OCI-LY1 (cell line): ENCODE measurements at regions not wholly inside any gene's neighbourhood (a gene's known extent, or its start where the extent isn't known, plus 50 kb on each side); places are given as distances from the start of the nearest gene placed in this dataset.

Source experiments
- H2AFZ ChIP-seq: fragments of 200-600 bp; sonication (generic), shearing (Covaris generic); 2 replicates; pipeline ENCODE4 v1.6.0; 2014; ENCODE audit warnings: antibody characterized with exemption, mild to moderate bottlenecking, low read length
- H3F3A ChIP-seq: fragments of 200-600 bp; sonication (generic), shearing (Covaris generic); 2 replicates; pipeline ENCODE4 v1.6.0; 2014; ENCODE audit warnings: mild to moderate bottlenecking, antibody characterized with exemption, low read length, moderate library complexity; ENCODE audit not compliant: insufficient read depth
- H3K27ac ChIP-seq: fragments of 200-600 bp; sonication (generic); 2 replicates; pipeline ENCODE4 v1.5.1; 2014; ENCODE audit warnings: low read length, mixed run types, mild to moderate bottlenecking, low read depth; ENCODE audit not compliant: poor library complexity, severe bottlenecking
- H3K27me3 ChIP-seq: fragments of 200-600 bp; sonication (generic); 2 replicates; pipeline ENCODE4 v1.6.0; 2014; ENCODE audit warnings: antibody characterized with exemption, mild to moderate bottlenecking, low read length, moderate library complexity; ENCODE audit not compliant: insufficient read depth
- H3K36me3 ChIP-seq: fragments of 200-600 bp; sonication (generic); 2 replicates; pipeline ENCODE4 v1.6.1; 2014; ENCODE audit warnings: mild to moderate bottlenecking, antibody characterized with exemption, low read length, moderate library complexity, mixed read lengths; ENCODE audit not compliant: insufficient read depth
- H3K4me1 ChIP-seq: fragments of 200-600 bp; sonication (generic); 2 replicates; pipeline ENCODE4 v1.5.1; 2014; ENCODE audit warnings: mild to moderate bottlenecking, low read length, moderate library complexity; ENCODE audit not compliant: insufficient read depth, severe bottlenecking
- H3K4me2 ChIP-seq: fragments of 200-600 bp; sonication (generic), shearing (Covaris generic); 2 replicates; pipeline ENCODE4 v1.6.1; 2014; ENCODE audit warnings: low read length
- H3K4me3 ChIP-seq: fragments of 200-600 bp; sonication (generic); 2 replicates; pipeline ENCODE4 v1.5.1; 2014; ENCODE audit warnings: low read length, low read depth, mild to moderate bottlenecking, mixed read lengths; ENCODE audit not compliant: poor library complexity, severe bottlenecking
- H3K79me2 ChIP-seq: fragments of 200-600 bp; shearing (Covaris generic); 2 replicates; pipeline ENCODE4 v1.6.1; 2016; ENCODE audit warnings: mixed run types, low read length, mixed read lengths; ENCODE audit not compliant: insufficient read depth
- H3K9ac ChIP-seq: fragments of 200-600 bp; sonication (generic), shearing (Covaris generic); 2 replicates; pipeline ENCODE4 v1.6.1; 2014; ENCODE audit warnings: mild to moderate bottlenecking, low read length, mixed read lengths
- H3K9me2 ChIP-seq: fragments of 200-600 bp; sonication (generic), shearing (Covaris generic); 2 replicates; pipeline ENCODE4 v1.6.1; 2014; ENCODE audit warnings: low read depth, mild to moderate bottlenecking, low read length, mixed read lengths
- H3K9me3 ChIP-seq: fragments of 200-600 bp; shearing (Covaris generic); 2 replicates; pipeline ENCODE4 v1.6.1; 2014; ENCODE audit warnings: low read length, mixed read lengths
- H4K20me1 ChIP-seq: fragments of 200-600 bp; sonication (generic), shearing (Covaris generic); 2 replicates; pipeline ENCODE4 v1.6.0; 2016; ENCODE audit warnings: mild to moderate bottlenecking, low read length; ENCODE audit not compliant: insufficient read depth
- EZH2 ChIP-seq: fragments of 200-600 bp; sonication (generic), shearing (Covaris generic); IDR thresholded peaks from 2 replicates; pipeline ENCODE4 v1.8.0; 2017; ENCODE audit warnings: borderline replicate concordance, mixed run types, mild to moderate bottlenecking, antibody characterized with exemption, low read length, moderate library complexity, mixed read lengths
- TF ChIP-seq, protein P1 (sequence below): fragments of 200-600 bp; sonication (generic), shearing (Covaris generic); IDR thresholded peaks from 2 replicates; pipeline ENCODE4 v1.5.1; 2017; ENCODE audit warnings: mild to moderate bottlenecking, antibody characterized with exemption, low read length, moderate library complexity, mixed read lengths

DNA sequence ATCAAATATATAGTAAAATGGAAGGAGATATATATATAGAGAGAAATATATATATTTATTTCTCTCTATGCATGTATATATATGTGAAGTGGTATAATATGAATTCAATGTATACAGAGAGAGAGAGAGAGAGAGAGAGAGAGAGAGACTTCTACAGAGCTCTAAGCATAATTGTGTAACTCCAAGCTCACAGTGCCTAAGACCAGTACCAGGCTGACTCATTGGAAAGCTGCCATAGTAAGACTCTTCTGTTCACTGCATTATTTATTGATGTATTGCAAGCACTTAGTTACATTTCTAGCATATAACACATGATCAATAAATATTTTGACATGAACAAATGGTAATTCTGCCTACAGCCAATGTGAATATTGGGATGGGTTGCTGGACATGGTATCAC is 1734.7 kb downstream of the SLITRK1 start:
- H3K27me3 ChIP-seq = no peaks in the 10 kb centered on the region
- H4K20me1 ChIP-seq = no peaks in the 10 kb centered on the region
- no peak overlapping the region for H3K4me3 ChIP-seq
- no peaks in the 10 kb centered on the region for H3K36me3 ChIP-seq
- H3K27ac ChIP-seq = no peak overlapping the region
- no peak overlapping the region for H3K9ac ChIP-seq
- TF ChIP-seq, protein P1, sequence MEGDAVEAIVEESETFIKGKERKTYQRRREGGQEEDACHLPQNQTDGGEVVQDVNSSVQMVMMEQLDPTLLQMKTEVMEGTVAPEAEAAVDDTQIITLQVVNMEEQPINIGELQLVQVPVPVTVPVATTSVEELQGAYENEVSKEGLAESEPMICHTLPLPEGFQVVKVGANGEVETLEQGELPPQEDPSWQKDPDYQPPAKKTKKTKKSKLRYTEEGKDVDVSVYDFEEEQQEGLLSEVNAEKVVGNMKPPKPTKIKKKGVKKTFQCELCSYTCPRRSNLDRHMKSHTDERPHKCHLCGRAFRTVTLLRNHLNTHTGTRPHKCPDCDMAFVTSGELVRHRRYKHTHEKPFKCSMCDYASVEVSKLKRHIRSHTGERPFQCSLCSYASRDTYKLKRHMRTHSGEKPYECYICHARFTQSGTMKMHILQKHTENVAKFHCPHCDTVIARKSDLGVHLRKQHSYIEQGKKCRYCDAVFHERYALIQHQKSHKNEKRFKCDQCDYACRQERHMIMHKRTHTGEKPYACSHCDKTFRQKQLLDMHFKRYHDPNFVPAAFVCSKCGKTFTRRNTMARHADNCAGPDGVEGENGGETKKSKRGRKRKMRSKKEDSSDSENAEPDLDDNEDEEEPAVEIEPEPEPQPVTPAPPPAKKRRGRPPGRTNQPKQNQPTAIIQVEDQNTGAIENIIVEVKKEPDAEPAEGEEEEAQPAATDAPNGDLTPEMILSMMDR = no peak
- TF ChIP-seq EZH2 = no peak
- no peak overlapping the region for H3K4me2 ChIP-seq
- H3K9me3 ChIP-seq = no peaks in the 10 kb centered on the region
- no peak overlapping the region for H2AFZ ChIP-seq
- no peaks in the 10 kb centered on the region for H3K79me2 ChIP-seq
- no peaks in the 10 kb centered on the region for H3F3A ChIP-seq
- no peaks in the 10 kb centered on the region for H3K4me1 ChIP-seq
- H3K9me2 ChIP-seq = no peaks in the 10 kb centered on the region

GRCh38 chr13:82136880-82137279 is 1745.4 kb downstream of the SLITRK1 start:
- Histone ChIP-seq H3K79me2 (no peaks in the 10 kb centered on the region), H3K4me2 (no peak overlapping the region), H3F3A (no peaks in the 10 kb centered on the region), H3K4me3 (no peak overlapping the region), H3K9me3 (no peaks in the 10 kb centered on the region), H3K27me3 (no peaks in the 10 kb centered on the region), H2AFZ (no peak overlapping the region), H3K9me2 (no peaks in the 10 kb centered on the region), H3K27ac (no peak overlapping the region), H3K36me3 (no peaks in the 10 kb centered on the region), H3K9ac (no peak overlapping the region), H3K4me1 (no peaks in the 10 kb centered on the region), H4K20me1 (no peaks in the 10 kb centered on the region)
- TF ChIP-seq EZH2 = no peak
- TF ChIP-seq, protein P1 = no peak

DNA sequence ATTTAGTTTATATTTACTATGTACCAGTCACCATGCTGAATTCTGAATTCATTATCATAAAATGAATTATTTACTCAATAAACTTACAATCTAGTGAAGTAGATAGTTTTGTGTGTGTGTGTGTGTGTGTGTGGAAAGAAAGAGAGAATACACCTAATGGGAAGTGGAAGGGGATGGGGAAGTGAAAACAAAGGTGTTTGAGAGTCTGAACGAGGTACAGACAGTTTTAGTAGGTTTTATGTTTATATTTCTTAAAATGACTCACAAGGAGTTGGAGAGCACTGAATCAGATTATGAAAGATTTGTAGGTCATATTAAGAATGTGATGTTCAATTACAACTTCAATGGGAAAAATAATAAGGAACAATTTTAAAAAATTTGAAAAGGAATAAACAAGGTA is 1753.0 kb downstream of the SLITRK1 start:
- no peaks in the 10 kb centered on the region for H3K9me3 ChIP-seq
- no peaks in the 10 kb centered on the region for H3K36me3 ChIP-seq
- no peaks in the 10 kb centered on the region for H4K20me1 ChIP-seq
- no peaks in the 10 kb centered on the region for H3K4me1 ChIP-seq
- TF ChIP-seq EZH2 = no peak
- TF ChIP-seq, protein P1 = no peak
- no peaks in the 10 kb centered on the region for H3K79me2 ChIP-seq
- no peak overlapping the region for H2AFZ ChIP-seq
- no peaks in the 10 kb centered on the region for H3K27me3 ChIP-seq
- H3K4me2 ChIP-seq = no peak overlapping the region
- no peak overlapping the region for H3K4me3 ChIP-seq
- H3K9me2 ChIP-seq = no peaks in the 10 kb centered on the region; the same call in 1 of the 2 replicates
- H3K27ac ChIP-seq = no peak overlapping the region
- no peak overlapping the region for H3K9ac ChIP-seq
- no peaks in the 10 kb centered on the region for H3F3A ChIP-seq
